ENCODE measurements at regions not wholly inside any gene's neighbourhood (a gene's known extent, or its start where the extent isn't known, plus 50 kb on each side); places are given as distances from the start of the nearest gene placed in this dataset.
A peak's percentile ranks its signal among the peaks of the same experiment; 100 is the strongest.

GRCh38 chr7:33716581-33717477 is 188.5 kb upstream of the BMPER start:
- DNase-seq (ENCODE audit: low spot score): no peak
- no peak overlapping the region for H3K4me3 ChIP-seq
- TF ChIP-seq, protein P1, sequence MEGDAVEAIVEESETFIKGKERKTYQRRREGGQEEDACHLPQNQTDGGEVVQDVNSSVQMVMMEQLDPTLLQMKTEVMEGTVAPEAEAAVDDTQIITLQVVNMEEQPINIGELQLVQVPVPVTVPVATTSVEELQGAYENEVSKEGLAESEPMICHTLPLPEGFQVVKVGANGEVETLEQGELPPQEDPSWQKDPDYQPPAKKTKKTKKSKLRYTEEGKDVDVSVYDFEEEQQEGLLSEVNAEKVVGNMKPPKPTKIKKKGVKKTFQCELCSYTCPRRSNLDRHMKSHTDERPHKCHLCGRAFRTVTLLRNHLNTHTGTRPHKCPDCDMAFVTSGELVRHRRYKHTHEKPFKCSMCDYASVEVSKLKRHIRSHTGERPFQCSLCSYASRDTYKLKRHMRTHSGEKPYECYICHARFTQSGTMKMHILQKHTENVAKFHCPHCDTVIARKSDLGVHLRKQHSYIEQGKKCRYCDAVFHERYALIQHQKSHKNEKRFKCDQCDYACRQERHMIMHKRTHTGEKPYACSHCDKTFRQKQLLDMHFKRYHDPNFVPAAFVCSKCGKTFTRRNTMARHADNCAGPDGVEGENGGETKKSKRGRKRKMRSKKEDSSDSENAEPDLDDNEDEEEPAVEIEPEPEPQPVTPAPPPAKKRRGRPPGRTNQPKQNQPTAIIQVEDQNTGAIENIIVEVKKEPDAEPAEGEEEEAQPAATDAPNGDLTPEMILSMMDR (IDR thresholded peaks at IDR 0.05): peak; percentile 37
- no peak overlapping the region for H3K27ac ChIP-seq

GRCh38 chr7:33719059-33719581 is 186.2 kb upstream of the BMPER start:
- TF ChIP-seq, protein P1 (IDR thresholded peaks at IDR 0.05): no peak
- Histone ChIP-seq H3K4me3 (no peak overlapping the region), H3K27ac (peak overlapping the region; percentile 64 to 82)
- no peak for DNase-seq (ENCODE audit: low spot score)

DNA sequence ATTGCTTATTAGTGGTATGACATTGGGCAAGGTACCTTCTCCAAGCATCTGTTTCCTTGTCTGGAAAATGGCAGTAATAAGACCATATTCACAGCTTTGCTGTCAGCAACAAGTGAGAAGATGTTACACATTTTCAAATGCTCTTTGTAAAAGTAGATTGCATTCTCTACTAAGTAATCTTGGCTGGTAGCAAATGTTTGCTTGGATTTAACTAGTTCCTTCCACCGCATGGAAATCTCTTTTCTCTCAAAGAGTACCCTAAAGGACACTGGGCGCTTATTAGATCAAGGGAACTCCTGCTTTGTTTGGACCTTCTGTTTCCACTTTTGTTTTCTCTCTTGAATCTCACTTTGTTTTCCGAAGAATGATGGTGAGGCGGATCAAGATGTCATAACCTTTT is 185.2 kb upstream of the BMPER start:
- TF ChIP-seq, protein P1 (IDR thresholded peaks at IDR 0.05): no peak
- no peak for DNase-seq (ENCODE audit: low spot score)

GRCh38 chr7:33720870-33721269 is 184.5 kb upstream of the BMPER start:
- TF ChIP-seq, protein P1 (IDR thresholded peaks at IDR 0.05): no peak
- DNase-seq (ENCODE audit: low spot score): no peak
- Histone ChIP-seq H3K4me3 (no peak overlapping the region), H3K27ac (no peak overlapping the region)

More for the DNA sequence above, 185.2 kb upstream of the BMPER start:
- H3K4me3 ChIP-seq: no peak overlapping the region
- H3K27ac ChIP-seq: peak overlapping the region in 1 of 2 donors; percentile 82

GRCh38 chr7:33721895-33722294 is 183.4 kb upstream of the BMPER start:
- no peak overlapping the region for H3K4me3 ChIP-seq
- H3K27ac ChIP-seq: no peak overlapping the region
- TF ChIP-seq, protein P1 (IDR thresholded peaks at IDR 0.05): no peak
- no peak for DNase-seq (ENCODE audit: low spot score)

GRCh38 chr7:33722383-33723101 is 182.8 kb upstream of the BMPER start:
- TF ChIP-seq, protein P1 (IDR thresholded peaks at IDR 0.05): no peak
- no peak for DNase-seq (ENCODE audit: low spot score)
- Histone ChIP-seq H3K4me3 (peak overlapping the region; percentile 39), H3K27ac (no peak overlapping the region)
